HepG2 (cell line): ENCODE measurements at regions not wholly inside any gene's neighbourhood (a gene's known extent, or its start where the extent isn't known, plus 50 kb on each side); places are given as distances from the start of the nearest gene placed in this dataset.

ENCODE experiments used
- ATF1 ChIP-seq: IDR thresholded peaks from 2 replicates; pipeline ENCODE4 v1.6.1; 2016; ENCODE audit warnings: mild to moderate bottlenecking, control low read depth
- ATF3 ChIP-seq: sonication (generic); formaldehyde crosslinking; IDR thresholded peaks from 2 replicates; pipeline ENCODE4 v1.4.0; 2020; ENCODE audit warnings: missing genetic modification reagents
- NR3C1 ChIP-seq: sonication (generic); formaldehyde crosslinking; IDR thresholded peaks from 2 replicates; pipeline ENCODE4 v1.4.0; 2020; ENCODE audit warnings: missing genetic modification reagents
- POLR2A ChIP-seq, 2 experiments: IDR thresholded peaks; 2 replicates each; pipeline ENCODE4 v1.6.1; 2011; ENCODE audit warnings: low read depth in 2 of 2, low read length in 2 of 2, mild to moderate bottlenecking in 1 of 2, moderate library complexity in 1 of 2; ENCODE audit not compliant: insufficient read depth in 1 of 2
- POLR2AphosphoS5 ChIP-seq: IDR thresholded peaks from 2 replicates; pipeline ENCODE4 v1.6.1; 2012; ENCODE audit warnings: low read depth, low read length
- RXRA ChIP-seq: sonication (generic); formaldehyde crosslinking; IDR thresholded peaks from 2 replicates; pipeline ENCODE4 v1.5.1; 2020; ENCODE audit warnings: missing genetic modification reagents
- SRF ChIP-seq: IDR thresholded peaks from 2 replicates; pipeline ENCODE4 v1.6.1; 2011; ENCODE audit warnings: mild to moderate bottlenecking, low read depth, low read length, moderate library complexity
- TAF1 ChIP-seq: sonication (generic); formaldehyde crosslinking; IDR thresholded peaks from 2 replicates; pipeline ENCODE4 v1.4.0; 2020; ENCODE audit warnings: missing genetic modification reagents
- TCF12 ChIP-seq, 2 experiments: fragments of 450-650 bp in 1 of 2; sonication (generic) in 1 of 2; formaldehyde crosslinking in 1 of 2; IDR thresholded peaks; 2 replicates each; pipeline versions ENCODE4 v1.6.1 to v1.8.0; 2017 to 2022; ENCODE audit warnings: antibody characterized with exemption in 1 of 2, mild to moderate bottlenecking in 1 of 2, missing genetic modification reagents in 1 of 2, moderate library complexity in 1 of 2
- ZNF468 ChIP-seq: sonication (generic); formaldehyde crosslinking; IDR thresholded peaks from 2 replicates; pipeline ENCODE4 v1.8.0; 2022; ENCODE audit warnings: mild to moderate bottlenecking, moderate library complexity, missing genetic modification reagents

- no peak for TF ChIP-seq ATF3 (CRISPR knock-in tag)
- TF ChIP-seq NR3C1: no peak
- no peak for TF ChIP-seq POLR2A (IDR thresholded peaks at IDR 0.05; ENCODE audit: insufficient read depth in 1 of 2, low read depth in 2 of 2, low read length in 2 of 2)
- no peak for TF ChIP-seq TAF1 (CRISPR knock-in tag)
- TF ChIP-seq SRF: no peak
- TF ChIP-seq RXRA: no peak
- TF ChIP-seq ATF1: no peak
- no peak for TF ChIP-seq ZNF468 (CRISPR knock-in tag)
- TF ChIP-seq TCF12 (IDR thresholded peaks at IDR 0.05): no peak
- no peak for TF ChIP-seq TCF12 (CRISPR knock-in tag; IDR thresholded peaks at IDR 0.05)
- no peak for TF ChIP-seq POLR2AphosphoS5
Observed at GRCh38 chr20:57049296-57049695, 217.1 kb downstream of the BMP7 start.
